ENCODE measurements at regions not wholly inside any gene's neighbourhood (a gene's known extent, or its start where the extent isn't known, plus 50 kb on each side); places are given as distances from the start of the nearest gene placed in this dataset.
"Not testable (repeated sequence)": the region's sequence is repeated elsewhere in the genome, so short reads cannot be mapped to it uniquely, and the experiment has no call there.

DNA sequence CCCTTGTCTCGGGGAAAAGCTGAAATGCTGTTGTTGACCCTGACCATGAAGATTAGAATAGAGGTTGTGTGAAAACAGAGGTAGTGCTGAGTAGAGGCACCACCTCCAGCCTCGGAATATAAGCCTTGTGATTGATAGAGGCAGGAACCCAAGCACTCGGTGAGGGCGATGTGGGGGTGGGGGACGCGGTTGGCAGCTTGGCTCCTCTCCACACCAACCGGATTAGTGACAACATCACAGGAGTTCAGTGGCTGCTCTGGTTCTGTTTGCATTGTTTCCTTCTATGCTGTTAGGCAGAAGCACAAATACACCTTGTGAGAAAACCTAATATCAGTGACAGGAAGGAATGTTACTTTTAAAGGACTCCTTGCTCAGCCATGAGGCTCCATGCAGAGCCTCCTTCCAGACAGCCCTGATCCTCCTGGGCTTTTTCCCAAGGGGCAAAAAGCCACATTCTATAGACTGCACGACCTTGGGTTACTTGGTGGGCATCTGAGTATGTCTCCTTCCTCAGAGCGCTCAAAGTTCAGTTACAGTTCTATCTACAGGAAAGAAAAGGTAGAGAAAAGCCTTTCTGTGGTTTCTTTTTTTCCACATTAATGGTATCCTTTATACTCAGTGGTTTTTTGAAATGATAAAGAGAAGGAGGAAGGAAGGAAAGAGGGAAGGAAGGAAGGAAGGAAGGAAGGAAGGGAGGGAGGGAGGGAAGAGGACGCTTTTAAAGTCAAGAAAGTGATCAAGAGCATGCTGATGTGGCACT lies 150.4 kb upstream of the NOCT start:
- Mint-ChIP-seq H3K27me3 (peaks cover 4% of the 10 kb centered on the region), H3K27ac (no peak overlapping the region), H3K4me1 (ENCODE audit: unreplicated experiment) (peaks cover 24% of the 10 kb centered on the region), H3K4me3 (no peak overlapping the region), H3K9me3 (no peaks in the 10 kb centered on the region), H3K36me3 (no peaks in the 10 kb centered on the region)
- TF ChIP-seq, protein P1, sequence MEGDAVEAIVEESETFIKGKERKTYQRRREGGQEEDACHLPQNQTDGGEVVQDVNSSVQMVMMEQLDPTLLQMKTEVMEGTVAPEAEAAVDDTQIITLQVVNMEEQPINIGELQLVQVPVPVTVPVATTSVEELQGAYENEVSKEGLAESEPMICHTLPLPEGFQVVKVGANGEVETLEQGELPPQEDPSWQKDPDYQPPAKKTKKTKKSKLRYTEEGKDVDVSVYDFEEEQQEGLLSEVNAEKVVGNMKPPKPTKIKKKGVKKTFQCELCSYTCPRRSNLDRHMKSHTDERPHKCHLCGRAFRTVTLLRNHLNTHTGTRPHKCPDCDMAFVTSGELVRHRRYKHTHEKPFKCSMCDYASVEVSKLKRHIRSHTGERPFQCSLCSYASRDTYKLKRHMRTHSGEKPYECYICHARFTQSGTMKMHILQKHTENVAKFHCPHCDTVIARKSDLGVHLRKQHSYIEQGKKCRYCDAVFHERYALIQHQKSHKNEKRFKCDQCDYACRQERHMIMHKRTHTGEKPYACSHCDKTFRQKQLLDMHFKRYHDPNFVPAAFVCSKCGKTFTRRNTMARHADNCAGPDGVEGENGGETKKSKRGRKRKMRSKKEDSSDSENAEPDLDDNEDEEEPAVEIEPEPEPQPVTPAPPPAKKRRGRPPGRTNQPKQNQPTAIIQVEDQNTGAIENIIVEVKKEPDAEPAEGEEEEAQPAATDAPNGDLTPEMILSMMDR (conservative IDR thresholded peaks at IDR 0.05): no peak
- no peak for DNase-seq (ENCODE audit: extremely low spot score, unreplicated experiment)

DNA sequence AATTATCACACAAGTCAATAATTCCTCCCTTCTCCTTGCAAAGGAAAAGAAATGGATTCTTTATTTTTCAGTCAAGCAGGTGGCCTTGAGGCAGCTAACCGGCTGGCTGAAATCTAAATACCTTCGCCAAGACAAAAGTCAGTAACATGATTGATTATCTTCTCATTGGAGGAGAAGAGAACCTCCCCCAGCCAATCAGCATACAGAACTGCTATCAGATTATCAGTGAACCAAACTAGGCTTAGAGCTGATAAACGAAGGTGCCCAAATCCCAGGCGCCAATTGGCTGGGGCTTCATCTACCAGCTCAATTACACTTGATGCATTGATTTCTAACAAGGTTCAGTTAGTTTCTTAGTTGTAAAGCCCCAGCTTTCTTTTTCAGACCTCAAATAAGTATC lies 152.4 kb upstream of the NOCT start:
- H3K27ac Mint-ChIP-seq: no peak overlapping the region
- no peak overlapping the region for H3K4me3 Mint-ChIP-seq
- peaks cover 24% of the 10 kb centered on the region for H3K4me1 Mint-ChIP-seq (ENCODE audit: unreplicated experiment)
- H3K27me3 Mint-ChIP-seq: peaks cover 4% of the 10 kb centered on the region
- DNase-seq (ENCODE audit: extremely low spot score, unreplicated experiment): no peak
- no peaks in the 10 kb centered on the region for H3K36me3 Mint-ChIP-seq
- TF ChIP-seq, protein P1 (conservative IDR thresholded peaks at IDR 0.05): no peak
- no peaks in the 10 kb centered on the region for H3K9me3 Mint-ChIP-seq

DNA sequence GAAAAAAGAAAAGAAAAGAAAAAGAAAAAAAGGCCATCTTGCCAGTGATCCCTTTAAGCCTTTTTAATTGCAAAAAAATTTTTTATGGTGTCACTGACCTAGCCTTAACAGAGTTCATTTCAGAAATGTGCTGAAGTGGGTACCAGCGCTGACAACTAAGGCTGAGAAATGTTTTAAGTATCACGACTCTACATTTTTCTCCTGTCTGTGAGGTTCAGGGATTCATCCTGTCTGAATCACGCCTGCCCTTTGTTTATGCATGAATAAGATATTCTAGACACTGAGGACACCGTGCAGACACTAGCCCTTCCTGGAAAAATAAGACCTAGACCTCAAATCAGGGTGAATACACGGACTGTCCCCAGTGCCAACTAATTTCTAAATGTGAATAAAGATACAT lies 154.4 kb upstream of the NOCT start:
- Mint-ChIP-seq H3K9me3 (no peaks in the 10 kb centered on the region), H3K27me3 (peaks cover 4% of the 10 kb centered on the region), H3K27ac (no peak overlapping the region), H3K4me3 (no peak overlapping the region), H3K36me3 (no peaks in the 10 kb centered on the region), H3K4me1 (ENCODE audit: unreplicated experiment) (peaks cover 24% of the 10 kb centered on the region)
- TF ChIP-seq, protein P1 (conservative IDR thresholded peaks at IDR 0.05): no peak
- no peak for DNase-seq (ENCODE audit: extremely low spot score, unreplicated experiment)

DNA sequence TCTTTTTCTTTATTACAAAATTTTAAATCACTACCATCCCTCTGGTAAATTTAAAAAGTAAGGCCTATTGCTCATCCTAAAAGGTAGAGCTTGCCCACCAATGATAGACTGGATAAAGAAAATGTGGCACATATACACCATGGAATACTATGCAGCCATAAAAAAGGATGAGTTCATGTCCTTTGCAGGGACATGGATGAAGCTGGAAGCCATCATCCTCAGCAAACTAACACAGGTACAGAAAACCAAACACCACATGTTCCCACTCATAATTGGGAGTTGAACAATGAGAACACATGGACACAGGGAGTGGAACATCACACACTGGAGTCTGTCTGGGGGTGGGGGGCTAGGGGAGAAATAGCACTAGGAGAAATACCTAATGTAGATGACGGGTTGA lies 155.2 kb upstream of the NOCT start:
- peaks cover 23% of the 10 kb centered on the region for H3K4me1 Mint-ChIP-seq (ENCODE audit: unreplicated experiment)
- not testable (repeated sequence) for H3K36me3 Mint-ChIP-seq; H3K27me3 Mint-ChIP-seq; DNase-seq (ENCODE audit: extremely low spot score, unreplicated experiment); H3K27ac Mint-ChIP-seq; H3K9me3 Mint-ChIP-seq; H3K4me3 Mint-ChIP-seq

DNA sequence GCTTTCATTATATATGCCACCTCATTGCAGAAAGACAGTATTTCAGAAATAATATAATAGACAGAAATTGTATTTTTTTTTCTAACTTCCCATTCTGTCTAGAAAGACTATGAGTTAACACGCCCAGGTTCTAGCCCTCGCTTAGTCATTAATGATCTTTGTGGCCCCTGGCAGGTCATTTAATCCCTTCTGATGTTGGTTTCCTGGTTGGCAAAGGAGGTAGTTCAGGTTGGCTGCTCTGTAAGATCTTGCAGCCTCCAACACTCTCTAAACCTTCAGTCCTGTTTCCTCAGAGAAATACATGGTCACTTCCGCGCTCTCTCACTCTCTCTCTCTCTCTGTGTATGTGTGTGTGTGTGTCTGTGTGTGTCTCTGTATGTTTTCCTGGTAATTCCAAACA lies 156.3 kb upstream of the NOCT start:
- H3K4me1 Mint-ChIP-seq (ENCODE audit: unreplicated experiment): peaks cover 14% of the 10 kb centered on the region
- no peak overlapping the region for H3K4me3 Mint-ChIP-seq
- no peak for DNase-seq (ENCODE audit: extremely low spot score, unreplicated experiment)
- no peak overlapping the region for H3K27ac Mint-ChIP-seq
- TF ChIP-seq, protein P1 (conservative IDR thresholded peaks at IDR 0.05): no peak
- no peaks in the 10 kb centered on the region for H3K27me3 Mint-ChIP-seq
- H3K36me3 Mint-ChIP-seq: no peaks in the 10 kb centered on the region
- no peaks in the 10 kb centered on the region for H3K9me3 Mint-ChIP-seq

DNA sequence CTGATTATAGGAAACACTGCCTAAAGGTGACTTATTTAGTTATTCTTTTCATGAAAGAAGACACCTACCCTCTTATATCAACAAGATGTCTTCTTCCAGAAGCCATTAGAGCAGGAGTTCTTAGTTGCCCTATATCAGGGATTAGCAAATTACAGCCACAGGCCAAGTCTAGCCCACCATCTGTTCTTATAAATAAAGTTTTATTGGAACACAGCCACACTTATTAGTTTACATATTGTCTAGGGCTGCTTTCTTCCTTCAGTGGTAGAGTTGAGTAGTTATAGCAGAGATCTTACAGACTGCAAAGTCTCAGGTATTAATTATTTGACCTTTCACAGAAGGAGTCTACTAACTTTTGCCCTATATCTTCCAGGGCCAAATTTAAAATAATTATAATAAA lies 157.2 kb upstream of the NOCT start:
- Mint-ChIP-seq H3K4me1 (ENCODE audit: unreplicated experiment) (peaks cover 14% of the 10 kb centered on the region), H3K27ac (no peak overlapping the region), H3K9me3 (no peaks in the 10 kb centered on the region), H3K4me3 (no peak overlapping the region), H3K27me3 (no peaks in the 10 kb centered on the region), H3K36me3 (no peaks in the 10 kb centered on the region)
- TF ChIP-seq, protein P1 (conservative IDR thresholded peaks at IDR 0.05): no peak
- DNase-seq (ENCODE audit: extremely low spot score, unreplicated experiment): no peak

Measured in type B pancreatic cell (in vitro differentiated cells).